NCI-H2196 (cell line): ENCODE measurements at regions not wholly inside any gene's neighbourhood (a gene's known extent, or its start where the extent isn't known, plus 50 kb on each side); places are given as distances from the start of the nearest gene placed in this dataset.
A peak's percentile ranks its signal among the peaks of the same experiment; 100 is the strongest.

Experiments
- DNase-seq: peaks from one replicate; lab custom pipeline; 2025; ENCODE audit not compliant: unreplicated experiment; lab: John Stamatoyannopoulos, UW

DNA sequence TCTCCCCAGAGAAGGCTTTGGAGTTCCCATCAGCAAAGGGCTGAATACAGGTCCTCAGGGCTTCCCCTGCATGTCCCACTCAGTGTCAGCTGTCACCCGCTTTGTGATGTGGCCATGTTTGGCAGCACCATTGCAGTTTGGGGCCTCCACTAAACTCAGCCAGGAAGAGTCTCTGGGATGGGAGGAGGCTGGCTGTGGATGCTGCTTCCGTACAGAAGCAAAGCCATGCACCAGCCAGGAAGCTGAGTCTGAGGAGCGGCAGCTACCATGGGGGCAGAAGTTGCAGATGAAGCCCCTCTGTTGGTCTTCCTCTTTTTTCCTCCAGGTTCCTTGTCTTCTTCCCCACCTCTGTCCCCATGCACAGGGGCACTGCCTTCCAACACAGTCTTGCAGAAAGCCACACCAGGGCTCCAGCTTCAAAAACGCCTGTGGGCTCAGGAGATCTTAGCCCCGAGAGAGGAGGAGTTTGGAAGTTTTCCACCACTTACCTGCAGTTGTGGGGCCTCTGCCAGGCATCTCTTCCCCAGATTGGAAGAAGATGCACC lies 416.8 kb downstream of the NPHP4 start:
- no peak for DNase-seq

DNA sequence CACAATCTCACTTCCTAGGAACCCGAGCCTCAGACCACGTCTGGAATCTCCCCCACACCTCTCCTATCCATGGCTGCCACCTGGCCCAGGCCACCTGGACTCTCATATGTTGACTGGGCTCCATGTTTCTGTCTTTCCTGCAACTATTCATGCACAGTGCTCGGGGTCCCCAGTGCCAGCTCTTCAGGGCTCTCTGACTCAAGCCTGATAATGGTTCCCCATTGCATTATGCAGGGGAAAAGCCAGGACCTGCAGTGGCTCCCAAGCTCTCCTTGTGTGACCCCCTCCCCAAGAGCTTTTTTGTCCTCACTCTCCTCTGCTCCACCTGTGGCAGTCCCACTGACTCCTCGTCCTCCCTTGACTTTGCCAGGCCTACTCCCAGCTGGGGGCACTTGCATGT lies 417.6 kb downstream of the NPHP4 start:
- no peak for DNase-seq

DNA sequence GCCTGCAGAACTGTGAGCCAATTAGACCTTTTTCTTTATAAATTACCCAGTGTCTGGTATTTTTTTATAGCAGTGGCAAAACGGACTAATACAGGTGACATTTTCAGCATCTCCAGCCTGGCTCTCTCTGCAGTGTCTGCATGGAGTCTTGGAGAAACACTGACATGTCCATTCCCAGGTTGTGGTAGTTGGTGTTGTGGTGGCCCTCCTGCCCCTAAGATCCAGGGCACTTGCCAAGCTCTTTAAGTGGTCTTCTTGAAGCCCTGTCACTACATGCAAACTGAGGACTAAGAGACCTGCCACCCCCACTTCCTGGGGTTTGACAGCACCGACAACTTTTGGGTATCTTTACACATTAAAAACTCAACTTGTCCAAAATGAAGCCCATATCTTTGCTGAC lies 419.4 kb downstream of the NPHP4 start:
- DNase-seq: no peak

DNA sequence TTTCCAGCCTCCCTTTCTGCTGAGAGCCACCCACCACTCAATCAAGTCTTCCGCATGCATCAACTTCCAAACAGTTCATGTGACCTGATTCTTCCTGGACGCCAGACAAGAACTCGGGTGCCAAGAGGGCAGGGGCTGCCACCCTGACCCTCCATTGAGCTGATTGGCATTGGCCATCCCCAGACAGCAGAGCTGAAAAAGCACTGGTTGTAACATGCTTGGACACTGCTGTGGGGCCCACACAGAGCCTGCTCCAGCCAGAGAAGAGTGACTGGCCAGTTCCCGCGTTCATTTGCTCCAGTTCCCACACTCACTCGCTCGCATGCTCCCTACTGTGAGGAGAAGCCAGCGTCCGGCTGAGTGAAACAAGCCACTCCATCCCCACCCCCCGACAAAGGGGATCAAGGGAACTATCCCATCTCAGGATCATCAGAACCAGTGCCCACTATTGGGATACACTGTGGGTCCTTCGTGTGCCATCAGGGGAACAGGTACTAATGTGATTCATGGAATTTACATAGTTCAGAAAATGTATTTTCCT lies 420.3 kb downstream of the NPHP4 start:
- DNase-seq: no peak

DNA sequence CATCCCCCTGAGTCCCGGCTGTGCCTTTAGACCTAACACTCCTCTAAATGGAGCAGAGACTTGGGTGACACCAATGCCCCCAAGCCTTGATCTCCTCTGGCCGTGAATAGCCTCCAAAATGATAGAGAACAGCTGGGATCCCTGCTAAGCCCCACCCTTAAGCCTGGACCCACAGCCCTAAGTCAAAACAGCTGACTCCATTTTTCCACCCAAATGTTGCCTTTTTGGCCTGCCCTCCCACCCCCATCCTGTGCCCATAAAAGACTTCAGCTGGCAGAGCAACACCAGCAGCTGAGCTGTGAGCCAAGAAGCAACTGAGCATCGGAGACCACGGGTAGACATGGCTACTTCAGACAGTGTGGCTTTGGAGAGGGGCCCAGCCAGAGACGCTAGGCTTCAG lies 420.8 kb downstream of the NPHP4 start:
- no peak for DNase-seq

DNA sequence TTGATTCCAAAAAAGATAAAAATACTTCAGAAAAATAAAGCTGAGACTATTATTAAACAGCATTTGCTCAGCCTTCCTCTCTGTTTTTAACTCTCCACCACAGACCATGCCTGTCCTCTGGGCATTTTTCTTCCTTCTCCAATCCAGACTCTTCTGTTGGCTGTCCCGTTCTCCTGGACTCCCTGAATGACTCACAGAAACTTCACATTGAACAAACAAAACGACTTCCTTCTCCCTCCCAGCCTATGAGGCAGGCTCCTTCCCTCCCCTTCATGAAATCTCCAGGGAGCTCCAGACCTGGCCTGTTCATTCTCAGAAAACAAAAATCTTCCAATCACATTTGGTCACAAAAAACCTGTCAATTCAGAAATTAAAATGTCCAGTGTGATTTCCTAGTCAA lies 421.3 kb downstream of the NPHP4 start:
- DNase-seq: no peak

DNA sequence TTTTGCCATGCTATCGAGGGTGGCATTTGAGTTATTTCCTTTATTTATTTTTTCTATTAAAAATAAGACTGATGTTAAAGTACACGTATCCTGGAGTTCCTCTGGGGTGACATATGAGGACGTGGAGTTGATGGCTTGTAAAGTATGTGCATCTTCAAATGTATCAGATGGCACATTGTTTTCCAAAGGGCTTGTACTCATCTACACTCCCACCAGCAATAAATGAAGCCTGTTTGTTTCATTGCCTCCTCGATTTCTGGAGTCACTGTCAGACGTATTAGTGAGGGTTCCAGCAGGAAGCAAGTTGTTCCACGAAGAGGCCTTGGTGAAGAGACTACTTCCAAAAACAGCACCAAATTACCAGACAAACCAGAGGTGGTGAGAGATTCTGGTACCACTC lies 423.9 kb downstream of the NPHP4 start:
- no peak for DNase-seq

DNA sequence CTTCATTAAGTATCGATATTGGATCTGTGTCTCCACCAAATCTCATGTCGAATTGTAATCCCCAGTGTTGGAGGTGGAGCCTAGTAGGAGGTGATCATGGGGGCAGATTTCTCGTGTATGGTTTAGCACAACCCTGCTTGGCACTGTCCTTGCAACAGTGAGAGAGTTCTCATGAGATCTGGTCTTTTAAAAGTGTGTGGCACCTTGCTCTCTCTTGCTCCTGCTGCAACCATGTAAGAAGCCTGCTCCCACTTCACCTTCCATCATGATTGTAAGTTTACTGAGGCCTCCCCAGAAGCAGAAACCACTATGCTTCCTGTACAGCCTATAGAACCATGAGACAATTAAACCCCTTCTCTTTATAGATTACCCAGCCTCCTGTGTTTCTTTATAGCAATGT lies 424.4 kb downstream of the NPHP4 start:
- DNase-seq: no peak

DNA sequence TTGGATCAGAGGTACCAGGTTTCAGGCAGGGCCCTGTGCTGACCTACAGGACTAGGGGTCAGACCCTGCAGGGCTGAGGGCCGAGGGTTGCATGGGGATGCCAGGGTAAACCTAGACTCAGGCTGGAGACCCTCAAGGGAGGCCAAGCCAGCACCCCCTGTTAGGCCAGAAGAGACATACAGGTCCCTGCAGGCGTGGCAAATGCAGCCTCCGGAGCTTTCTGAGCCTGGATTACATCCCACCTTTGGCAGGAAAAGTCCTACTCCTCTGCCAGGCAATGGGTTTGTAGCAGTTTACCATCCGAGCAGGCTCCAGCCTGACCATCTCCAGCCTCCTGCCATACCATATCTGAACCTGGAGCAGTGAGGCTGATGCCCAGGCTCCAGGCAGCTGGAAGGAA lies 425.3 kb downstream of the NPHP4 start:
- no peak for DNase-seq

DNA sequence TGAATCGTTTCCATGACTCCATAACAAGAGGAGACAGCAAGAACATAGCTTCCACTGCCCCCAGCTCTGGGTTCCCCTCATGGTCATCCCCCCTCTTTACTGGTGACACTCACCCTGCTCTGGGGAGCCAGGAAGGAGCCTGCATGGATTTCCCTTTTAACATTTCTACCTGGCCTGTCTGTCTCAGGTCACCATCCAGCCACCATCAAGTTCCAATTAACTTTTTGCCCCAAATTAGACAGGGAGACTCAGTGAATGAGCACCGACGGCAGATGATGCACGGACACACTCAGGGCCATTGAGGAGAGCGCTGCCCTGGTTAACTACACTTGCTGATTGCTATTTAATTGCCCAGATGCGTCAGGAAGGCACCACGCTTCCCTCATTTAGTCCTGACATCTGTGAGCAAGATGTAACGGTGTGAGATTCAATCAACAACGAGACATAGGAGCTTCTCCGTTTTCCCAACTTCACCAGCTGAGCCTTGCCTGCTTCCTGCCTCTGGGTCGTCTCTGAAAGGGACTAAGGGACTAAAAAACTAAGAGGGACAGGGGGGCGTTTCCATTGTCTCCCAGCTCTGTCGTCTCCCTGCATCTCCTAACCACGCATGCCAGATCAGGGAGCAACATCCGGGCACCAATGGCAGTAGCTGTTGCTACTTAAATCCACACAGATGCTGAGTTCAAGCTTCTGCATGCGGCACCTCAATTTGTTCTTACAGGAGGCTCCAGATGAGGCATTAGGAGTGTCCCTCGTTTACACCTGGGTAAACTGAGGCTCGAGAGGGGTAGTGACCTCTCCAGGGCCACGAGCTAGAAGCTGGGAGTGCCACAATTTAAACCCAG lies 426.7 kb downstream of the NPHP4 start:
- no peak for DNase-seq

DNA sequence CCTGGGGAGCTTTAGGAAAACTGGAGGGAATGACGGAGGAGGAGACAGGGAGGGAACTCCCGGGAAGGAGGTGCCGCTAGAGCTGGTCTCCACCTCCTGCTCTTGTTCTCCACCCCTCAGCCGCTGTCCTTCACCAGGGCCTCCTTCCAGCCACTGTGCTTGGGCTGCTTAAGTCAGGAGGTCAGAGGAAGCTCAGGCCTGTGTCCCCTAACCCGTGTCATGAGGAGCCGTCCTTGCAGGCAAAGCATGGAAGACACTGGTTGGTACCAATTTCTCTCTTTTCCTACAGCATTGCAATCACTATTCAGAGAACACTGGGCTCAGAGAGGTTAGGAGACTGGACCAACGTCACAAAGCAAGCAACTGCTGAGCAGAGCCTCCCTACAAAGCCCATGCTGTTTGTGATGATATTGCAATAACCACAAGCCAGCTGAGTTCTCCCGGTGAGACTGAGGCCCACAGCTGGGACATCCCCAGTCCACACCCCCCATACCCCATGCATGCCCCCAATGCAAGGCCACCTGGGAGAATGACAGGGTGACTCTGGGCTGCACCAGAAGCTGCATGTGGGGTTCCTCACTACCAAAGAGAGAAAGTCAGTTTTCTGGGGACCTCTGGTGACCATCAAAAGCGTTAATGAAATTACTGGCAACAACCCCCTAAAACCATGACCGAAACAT lies 427.5 kb downstream of the NPHP4 start:
- DNase-seq: no peak

DNA sequence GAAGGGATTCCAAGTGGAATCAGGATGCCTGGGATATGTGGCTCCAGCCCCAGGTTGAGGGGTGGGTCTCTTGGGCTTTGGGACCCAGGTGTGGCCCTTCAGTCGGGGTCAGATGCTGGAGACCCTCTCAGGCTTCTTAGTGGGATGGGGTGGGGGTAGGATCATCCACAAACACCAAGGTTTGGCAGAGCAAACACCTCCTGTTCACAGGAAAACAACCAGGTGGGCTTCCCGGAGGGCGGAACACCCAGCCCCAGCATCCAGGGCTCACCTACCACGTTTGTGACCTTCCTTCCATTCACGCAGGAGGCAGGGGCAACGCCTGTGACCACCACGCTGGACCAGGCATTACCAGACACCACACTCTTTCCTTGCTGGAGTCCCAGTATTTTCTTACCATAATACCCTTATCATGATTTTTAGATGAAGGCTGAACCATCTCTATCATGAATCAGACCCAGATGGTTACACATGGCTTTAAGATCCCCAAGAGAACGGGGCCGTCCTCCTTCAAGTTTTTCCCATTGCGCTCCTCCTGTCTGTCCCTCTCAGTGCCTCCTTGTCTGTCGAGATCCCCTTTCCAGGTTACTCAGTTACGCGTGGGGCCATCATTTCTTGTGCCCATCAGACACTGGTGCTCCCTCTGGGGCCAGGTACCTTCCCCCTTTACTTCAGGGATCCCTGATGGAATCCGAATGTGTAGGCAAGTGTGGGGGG lies 428.2 kb downstream of the NPHP4 start:
- DNase-seq: no peak

DNA sequence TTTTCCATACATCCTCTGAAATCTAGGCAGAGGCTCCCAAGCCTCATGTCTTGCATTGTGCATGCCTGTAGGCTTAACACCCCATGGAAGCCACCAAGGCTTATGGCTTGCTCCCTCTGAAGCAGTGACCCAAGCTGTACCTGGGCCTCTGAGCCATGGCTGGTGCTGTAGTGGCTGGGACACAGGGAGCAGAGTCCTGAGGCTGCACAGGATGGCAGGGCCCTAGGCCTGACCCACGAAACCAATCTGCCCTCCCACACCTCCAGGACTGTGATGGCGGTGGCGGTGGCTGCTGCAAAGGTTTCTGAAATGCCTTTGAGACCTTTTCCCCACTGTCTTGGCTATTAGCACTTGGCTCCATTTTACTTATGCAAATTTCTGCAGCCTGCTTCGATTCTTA lies 429.5 kb downstream of the NPHP4 start:
- no peak for DNase-seq

DNA sequence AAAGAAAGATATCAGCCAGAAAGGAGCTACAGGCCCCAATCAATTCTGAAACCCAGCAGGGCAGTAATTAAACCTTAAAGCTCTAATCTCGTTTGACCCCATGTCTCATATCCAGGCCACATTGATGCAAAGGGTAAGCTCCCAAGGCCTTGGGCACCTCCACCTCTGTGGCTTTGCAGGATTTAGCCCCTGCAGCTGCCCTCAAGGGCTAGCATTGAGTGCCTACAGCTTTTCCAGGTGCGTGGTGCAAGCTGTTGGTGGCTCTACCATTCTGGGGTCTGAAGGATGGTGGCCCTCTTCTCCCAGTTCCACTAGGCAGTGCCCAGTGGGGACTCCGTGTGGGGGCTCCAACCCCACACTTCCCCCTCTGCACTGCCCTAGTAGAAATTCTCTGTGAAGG lies 429.9 kb downstream of the NPHP4 start:
- DNase-seq: no peak

DNA sequence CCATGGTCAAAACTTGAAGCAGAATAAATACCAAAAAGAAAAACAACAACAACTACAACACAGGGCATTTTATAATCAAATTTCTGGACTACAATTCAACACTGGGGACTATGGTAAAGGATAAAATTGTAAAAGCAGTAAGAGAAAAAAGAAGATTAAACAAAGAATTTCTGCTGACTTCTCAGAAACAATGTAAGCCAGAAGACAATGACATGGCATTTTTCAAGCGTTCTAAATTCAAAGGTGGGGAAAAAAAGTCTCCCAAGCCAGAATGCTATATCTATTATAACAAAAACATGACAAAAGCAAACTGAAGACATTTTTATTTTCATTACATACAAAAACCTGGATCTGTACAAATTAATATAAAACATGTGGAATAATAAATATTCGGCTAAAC lies 433.1 kb downstream of the NPHP4 start:
- no peak for DNase-seq

DNA sequence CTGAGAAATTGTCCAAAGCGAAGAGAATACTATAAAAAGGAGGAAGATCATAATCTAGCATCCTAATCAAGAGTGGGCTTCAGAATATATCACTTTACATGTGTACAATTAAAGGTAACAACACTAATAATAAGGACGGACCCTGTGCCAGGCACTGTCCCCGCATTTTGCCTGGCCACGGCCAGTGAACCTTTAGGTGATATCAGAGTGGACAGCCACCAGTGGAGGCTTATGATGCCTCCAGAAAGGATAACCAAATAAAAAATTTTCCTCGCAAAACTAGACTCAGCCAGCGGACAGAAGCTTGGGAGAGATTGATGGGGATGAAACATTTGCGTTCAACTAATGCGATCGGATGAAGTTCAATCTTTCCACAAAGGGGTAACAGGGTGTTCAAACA lies 436.4 kb downstream of the NPHP4 start:
- no peak for DNase-seq

DNA sequence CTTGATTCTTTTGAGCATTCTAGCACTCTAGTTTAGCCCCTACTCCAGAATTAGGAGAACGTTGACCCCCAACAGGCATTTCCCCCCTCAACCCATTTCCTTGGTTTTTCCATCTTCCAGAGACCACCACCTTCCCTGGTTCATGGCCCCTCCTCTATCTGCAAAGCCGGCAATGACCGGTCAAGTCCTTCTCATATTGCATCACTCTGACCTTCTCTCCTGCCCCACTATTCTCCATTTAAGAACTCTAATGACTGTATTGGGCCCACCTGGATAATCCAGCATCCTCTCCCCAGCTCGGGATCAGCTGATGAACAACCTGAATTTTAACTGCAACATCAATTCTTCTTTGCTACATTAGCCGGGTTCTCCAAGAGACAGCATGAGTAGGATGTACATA lies 437.4 kb downstream of the NPHP4 start:
- DNase-seq: no peak

DNA sequence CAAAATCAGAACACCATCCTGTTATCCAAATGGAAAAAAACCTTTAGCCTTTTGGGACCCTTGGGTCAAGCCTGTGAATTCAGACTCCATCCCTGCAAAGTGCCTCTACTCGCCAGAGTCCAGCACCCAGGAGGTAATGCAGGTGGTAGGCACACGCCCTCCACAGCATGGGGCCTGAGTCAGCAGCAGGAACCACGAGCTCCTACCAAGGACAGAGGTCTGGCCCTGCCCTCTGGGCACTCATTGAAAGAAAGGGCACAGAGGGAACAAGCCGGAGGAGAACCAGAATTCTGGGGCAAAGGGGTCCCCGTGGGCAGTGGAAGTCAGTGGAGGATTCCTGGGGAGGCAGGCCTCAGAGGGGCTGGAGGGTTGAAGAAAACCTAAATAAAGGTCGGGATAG lies 438.1 kb downstream of the NPHP4 start:
- no peak for DNase-seq

DNA sequence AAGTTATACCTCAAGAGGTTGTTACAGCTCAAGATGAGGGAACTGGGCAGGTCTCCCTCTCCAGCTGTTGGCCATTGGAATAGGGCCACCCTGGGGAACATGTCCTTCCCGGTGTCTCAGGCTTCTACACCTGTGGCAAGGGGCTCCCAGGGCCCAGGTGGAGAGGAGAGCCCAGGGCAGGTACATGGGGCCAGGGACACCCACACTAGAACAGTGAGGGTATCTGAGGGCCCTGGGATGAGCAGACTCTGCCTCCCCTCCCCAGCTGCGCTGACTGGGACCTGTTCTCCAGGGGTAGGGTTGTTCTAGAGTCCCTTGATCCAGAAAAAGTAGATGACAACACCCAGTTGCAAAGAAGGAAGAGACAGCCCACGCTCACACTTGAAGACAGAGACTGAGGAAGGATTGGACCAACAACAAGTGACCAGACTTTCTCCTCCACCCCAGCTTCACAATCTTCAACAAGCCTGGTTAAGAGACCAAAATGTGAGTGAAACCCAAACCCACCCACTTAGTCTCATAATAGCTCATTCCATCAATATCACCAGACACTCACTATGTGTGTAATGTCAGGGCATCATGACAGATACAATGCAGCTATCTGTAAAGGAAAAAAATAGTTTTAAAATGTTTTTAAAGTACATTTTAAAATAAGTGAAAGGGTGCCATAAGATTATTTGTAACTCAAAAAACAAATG lies 439.3 kb downstream of the NPHP4 start:
- DNase-seq: no peak

DNA sequence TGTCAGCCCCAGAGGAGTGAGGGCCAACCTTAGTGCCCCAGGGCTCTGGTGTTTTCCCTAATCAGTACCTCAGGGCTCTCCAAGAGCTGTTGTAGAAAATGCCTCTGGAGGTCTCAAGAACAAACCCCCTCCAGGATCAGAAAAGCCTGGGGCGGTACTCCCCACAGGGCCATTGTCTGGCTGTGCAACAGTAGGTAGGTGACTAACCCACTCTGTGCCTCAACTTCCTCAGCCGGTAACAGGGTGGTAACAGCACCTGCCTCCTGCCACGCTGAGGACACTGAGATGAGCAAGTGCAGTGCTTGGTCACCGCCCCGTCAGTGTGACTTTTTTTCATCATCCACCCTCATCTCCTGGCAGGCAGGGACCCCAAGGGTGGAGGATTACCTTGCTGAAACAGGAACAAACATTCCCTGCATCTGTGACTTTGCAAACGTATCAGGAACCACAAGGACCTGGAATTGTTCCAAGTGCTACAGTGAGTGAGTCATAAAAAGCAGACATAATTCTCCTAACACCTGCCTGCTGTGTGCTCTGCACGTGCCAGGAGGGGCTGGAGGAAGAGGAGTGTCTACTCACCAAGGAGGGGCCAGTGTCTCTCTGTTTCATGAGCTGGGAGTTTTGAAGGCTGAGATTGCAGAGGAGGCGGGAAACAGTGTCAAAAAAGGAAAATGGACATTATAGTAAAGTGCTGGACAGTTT lies 440.8 kb downstream of the NPHP4 start:
- DNase-seq: peak; percentile 96
